Renal cortical epithelial cell (primary cell): ENCODE measurements at regions not wholly inside any gene's neighbourhood (a gene's known extent, or its start where the extent isn't known, plus 50 kb on each side); places are given as distances from the start of the nearest gene placed in this dataset.
"Not testable (repeated sequence)": the region's sequence is repeated elsewhere in the genome, so short reads cannot be mapped to it uniquely, and the experiment has no call there.

Experiments
- DNase-seq: peaks from one replicate; pipeline ENCODE4 v3.0.0-alpha.2; 2011; ENCODE audit warnings: low read depth

DNA sequence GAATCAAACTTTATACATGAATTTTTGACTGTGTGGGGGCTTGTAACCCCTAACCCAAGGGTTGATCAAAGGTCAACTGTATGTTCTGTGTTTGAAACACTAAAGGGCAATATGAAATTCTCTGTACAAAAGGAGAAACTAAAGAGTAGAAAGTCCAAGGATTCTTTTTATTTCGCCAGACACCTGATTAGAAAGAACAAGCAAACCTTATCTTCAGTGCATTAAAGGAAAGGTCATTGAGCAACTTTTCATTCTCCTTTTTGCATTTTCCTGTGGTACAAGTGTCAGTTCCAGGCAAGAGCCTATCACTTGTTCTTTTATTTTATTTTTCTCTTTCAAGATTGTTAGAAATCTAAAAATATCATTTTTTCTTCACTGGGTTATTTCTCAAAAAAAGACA, 430.1 kb upstream of the EPHA3 start:
- no peak for DNase-seq

DNA sequence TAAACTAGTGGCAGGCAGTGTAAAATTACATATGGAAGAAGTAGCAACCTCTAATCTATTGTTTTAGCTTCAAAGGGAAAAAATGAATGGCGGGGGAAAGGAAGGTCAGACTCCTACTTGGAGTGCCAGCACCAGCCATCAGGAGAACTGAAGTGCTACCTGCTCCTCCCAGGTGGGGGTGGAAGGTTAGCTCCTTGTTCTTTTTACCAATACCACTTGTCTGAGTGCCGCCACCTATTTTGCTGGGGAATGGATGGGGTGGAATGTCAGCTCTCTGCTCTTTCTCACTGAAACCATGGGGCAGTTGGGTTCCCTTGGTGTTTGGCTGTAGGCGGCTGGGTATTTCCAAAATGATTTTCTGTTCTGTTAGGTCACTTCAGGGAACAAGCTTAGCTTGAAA, 428.7 kb upstream of the EPHA3 start:
- no peak for DNase-seq

DNA sequence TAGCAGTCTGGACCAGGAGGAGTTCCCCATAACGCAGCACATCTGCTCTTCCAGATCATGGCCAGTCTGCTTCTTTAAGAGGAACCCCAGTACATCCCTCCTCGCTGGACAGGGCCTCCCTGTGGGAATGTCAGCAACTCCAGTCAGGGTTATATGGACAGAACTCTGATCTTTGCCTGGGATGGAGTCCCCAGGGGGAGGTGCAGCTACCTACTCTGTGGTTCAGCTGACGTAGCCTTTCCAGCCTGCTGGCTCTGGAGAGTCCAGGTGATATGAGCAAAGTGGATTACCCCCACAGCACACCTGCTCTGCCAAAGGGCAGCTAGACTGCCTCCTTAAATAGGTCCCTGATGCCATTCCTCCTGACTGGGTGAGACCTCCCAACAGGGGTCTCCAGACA, 417.1 kb upstream of the EPHA3 start:
- no peak for DNase-seq

DNA sequence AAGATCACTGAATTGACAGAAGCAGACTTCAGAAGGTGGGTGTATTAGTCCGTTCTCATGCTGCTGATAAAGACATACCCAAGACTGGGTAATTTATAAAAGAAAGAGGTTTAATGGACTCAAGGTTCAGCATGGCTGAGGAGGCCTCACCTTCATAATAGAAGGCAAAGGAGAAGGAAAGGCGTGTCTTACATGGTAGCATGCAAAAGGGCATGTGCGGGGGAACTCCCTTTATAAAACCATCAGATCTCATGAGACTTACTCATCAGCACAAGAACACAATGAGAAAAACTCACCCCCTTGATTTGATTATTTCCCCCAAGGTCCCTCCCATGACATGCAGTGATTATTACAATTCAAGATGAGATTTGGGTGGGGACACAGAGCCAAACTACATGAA, 416.3 kb upstream of the EPHA3 start:
- DNase-seq: no peak

DNA sequence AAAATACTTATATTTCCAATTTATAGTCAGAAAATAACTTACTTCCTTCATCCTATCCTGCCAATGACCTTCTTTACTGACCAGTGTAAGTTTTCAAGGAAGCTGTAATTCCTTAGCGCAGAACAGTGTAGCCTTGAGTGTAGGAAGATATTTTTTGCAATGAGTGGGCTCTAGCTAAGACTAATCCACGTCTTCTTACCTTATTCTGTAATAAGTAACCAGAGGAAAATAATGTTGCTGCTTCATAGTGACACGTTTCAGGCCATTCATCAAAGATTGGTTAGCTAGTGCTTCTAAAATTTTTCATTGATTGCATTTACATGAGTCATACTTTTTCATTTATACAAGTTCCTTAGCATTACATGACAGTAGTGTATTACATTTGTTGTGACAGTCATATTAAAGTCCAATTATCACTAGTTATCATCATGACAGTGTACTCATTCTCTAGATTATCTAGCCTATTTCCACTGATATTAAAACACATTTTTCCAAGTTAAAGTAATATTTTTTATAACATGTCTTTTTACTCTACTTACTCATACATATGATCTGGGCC, 403.8 kb upstream of the EPHA3 start:
- no peak for DNase-seq

DNA sequence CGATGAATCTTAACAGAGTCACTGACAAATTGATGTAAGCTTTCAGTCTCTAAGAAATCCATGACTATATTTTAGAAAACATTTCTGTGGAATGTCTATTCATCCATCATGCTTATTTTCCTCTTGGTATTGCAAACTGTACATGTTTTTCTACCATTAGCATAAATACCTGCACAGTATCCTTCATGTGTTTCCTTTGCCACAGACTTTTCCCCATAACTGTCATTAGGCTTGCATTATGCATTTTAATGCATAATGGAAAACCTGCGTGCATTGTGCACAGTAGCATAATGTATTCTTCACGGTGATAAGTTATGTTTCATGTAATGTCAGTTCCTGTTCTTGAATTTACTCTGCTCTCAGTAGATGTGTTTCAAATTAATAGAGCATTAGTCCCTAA, 403.1 kb upstream of the EPHA3 start:
- no peak for DNase-seq

DNA sequence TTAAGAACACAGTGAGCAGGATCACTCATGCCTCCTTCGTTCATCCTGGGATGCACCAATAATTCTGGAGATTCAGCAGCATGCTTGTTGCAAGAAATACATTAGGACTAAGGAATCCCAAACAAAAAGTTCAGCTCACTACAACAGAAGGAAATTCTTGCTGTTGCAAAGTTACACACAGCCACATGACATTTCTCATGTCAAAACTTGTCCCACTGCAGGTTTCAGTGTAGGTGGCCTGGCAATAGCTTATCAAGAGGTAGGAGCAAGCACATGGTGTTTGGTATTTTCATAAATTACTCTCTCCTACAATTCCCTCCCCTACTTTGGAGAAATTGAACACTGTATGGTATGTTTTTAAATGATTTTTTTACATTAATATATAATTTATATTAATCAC, 399.6 kb upstream of the EPHA3 start:
- DNase-seq: no peak

DNA sequence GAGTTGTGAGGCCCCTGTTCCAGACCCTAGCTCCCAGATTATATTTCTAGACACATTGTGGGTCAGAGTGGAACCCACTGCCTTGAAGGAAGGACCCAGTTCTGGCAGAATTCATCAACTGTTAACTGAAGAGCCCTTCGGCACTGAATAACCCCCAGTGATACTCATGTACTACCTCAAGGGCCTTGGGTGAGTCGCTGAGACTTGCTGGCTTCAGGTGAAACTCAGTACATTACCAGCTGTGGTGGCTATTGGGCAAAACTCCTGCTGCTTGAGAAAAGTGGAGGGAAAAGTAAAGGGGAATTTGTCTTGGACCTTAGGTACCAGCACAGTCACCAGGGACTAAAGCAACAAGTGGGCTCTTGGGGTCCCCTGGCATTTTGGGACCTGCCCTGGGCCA, 394.9 kb upstream of the EPHA3 start:
- DNase-seq: no peak

DNA sequence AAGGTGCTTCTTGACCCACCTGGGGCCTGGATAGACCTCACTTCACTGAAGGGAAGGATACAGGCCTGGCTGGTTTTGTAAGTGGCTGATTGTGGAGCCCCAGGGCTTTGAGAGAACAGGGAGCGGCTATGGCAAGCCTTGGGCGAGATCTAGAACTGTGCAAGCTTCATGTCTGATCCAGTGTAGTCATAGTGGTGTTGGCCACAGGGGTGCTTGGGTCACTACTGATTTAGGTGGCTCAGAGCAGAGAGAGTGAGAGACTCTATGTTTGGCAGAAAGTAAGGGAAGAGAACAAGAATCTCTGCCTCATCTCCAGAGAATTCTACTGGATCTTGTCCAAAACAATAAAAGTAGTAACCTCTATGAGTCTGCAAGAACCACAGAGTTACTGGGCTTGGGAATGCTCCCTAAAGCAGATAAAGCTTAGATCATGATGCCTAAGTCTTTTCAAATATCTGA, 394.2 kb upstream of the EPHA3 start:
- peak; percentile 5 for DNase-seq

DNA sequence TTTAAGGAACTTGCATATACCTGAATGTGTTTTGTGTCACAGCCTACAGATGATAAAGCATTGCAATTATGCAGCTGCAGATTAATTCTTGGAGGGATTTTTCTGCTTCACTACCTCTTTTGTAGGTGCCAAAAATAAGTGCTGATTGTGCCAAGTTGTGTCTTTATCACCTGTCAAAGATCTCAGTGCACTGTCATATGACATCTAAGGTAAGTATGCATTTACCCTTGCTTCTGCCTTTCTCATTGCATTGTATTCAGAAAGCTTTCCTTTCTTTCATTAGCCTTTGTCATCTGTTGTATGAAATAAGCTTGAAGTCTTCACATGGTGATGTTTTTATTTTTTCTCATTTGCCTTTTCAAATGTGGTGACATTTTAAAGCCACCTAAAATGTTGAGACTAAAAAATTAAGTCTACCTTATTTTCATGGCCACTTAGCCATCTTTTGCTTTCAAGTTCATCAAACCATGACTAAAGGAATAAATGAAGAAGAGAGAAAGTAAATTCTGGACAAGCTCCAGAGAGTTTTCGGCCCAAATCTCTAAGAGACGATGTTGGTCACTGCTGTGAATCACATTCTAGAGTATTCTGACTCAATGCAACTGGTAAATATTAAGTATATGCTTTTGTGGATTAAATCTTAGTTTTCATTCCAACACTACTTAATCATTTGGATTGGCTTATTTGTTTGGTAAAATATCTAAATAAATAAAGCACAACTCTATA, 381.8 kb upstream of the EPHA3 start:
- DNase-seq: no peak

DNA sequence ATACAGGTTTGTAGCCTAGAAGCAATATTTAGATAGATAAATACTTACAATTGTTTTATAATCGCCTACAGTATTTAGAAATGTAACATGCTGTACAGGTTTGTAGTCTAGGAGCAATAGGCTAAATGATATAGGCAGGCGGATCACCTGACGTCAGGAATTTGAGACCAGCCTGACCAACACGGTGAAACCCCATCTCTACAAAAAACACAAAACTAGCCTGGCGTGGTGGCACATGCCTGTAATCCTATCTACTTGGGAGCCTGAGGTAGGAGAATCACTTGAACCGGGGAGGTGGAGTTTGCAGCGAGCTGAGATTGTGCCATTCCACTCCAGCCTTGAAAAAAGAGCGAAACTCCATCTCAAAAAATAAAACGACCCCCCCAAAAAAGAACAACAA, 375.2 kb upstream of the EPHA3 start:
- no peak for DNase-seq

DNA sequence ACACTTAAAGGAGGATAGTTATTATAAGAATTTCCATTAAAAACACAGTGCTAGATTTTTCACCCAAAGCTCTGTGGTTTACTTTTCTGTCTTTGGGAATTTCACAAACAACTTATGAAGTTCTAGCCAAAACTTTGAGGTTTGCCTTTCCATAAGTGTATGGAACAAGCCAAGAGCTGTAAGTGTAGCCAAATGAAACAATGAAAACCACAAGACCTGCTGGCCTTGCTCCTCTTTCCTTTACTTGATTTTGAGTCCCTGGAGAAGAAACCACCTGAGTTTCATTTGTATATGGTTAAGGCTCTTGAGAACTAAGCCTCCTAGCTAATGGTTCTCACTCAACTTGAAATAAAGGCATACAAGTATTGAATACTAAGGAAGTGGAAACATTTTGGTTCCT, 365.3 kb upstream of the EPHA3 start:
- DNase-seq: no peak

DNA sequence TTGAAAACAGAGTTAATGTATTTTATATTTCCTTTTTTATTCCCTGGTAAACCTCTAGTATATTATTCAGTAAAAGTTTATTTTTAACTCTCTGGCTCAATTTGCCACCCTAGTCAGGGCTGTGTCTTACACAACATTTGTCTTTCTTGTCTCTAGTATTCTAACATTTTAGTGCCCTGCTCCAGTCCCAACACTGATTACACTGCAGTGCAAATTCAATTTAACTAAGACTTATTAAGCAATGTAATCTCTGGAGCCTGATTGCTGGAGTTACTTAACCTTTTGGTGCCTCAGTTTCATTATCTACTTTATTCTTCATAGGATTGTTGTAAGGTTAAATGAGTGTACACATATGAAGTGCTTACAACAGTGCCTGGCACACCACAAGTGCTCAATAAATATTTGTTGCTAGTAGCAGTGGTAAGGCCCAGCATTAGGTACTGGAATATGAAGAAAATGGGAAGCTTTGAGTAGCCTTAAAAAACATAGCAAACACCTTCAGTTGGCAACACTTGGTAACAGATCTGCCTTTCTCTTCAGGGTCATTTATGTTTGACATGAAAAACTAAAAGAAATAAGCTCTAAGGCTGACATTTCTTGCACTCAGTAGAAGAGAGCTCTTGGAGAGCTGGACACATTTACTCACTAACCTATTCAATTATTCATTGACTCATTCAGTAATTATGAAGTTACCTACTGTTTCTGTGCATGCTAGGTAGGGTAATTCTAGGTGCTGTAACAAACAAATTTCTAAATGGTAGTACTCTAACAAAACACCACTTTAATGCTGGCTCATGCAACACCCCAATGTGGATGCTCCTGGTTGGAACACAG, 364.5 kb upstream of the EPHA3 start:
- DNase-seq: no peak

DNA sequence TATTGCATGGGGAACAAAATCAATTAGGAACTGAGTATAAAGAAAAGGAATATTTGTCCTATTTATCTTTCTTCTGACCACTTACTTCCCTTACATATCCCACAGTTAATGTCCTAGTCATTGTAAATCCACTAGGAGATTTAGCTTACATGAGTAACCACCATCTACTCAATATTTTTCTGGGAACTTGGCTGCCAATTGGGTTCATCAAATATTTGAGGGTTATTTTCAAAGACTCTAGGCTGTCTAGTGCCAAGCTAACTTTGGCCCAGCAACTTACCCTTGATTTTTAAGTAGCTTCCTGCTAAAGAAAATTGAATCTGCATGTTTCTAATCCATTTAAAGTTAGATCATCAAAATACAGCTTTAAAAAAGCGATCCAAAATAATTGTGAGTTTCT, 362.5 kb upstream of the EPHA3 start:
- DNase-seq: no peak

DNA sequence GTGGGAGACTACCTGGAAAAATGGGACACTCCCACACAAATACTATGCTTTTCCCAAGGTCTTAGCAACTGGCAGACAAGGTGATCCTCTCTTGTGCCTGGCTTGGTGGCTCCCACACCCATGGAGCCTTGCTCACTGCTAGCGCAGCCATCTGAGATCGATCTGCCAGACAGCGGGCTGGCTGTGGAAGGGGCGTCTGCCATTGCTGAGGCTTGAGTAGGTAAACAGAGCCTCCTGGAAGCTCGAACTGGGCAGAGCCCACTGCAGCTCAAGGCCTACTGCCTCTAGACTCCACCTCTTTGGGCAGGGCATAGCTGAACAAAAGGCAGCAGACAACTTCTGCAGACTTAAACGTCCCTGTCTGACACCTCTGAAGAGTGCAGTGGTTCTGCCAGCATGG, 360.3 kb upstream of the EPHA3 start:
- not testable (repeated sequence) for DNase-seq

DNA sequence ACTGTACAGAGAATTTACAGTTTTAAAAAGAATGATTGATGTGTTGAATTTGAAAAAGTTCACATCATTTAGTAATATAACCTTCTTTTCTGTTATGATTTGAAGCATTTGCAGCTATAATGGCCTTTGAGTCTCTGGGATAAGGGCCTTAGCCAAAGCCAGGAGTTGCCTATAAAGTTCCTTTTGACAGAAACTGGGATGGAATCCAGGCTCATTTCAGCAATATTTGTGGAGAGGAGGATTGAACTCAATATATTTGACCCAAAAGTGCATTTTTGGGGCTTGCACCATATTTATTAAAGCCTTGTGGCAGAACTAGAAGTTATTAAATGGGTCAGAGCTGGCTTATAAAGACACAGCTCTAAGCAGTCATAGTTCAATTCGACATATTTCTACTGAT, 348.7 kb upstream of the EPHA3 start:
- no peak for DNase-seq

DNA sequence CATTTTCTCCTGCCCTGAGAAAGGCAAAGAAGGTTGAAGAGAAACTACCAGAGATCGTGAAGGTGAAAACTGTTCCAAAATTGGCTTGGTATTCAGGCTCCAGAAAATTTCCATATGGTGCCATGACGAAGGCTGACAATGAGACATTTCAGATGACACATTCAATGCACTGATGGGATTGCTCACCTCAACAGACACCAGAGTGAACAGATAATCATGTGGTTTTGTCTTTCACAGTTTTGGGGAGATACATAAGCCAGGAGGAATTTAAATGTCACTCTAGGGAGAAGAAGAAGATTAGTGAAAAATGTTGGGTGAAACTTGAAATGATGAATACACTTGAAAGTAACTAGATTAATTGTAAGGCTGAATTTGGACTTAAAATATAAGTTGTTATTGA, 339.7 kb upstream of the EPHA3 start:
- DNase-seq: no peak

DNA sequence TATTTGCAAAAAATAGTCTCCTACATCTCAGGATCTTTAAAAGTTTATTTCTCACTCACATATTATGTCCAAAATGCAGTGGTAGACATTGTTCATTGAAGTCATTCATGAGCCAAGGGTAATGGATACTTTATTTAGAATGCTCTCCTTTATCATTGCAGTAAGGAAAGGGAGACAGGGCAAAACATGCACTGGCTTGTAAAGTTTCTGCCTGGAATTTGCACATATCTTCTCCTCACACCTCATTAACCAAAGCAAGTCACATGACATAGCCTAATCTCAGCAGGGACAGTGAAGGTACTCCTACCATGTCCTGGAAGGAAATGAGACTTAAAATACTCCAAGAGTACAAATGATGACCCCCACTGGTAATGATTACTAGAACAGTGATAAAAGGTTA, 333.7 kb upstream of the EPHA3 start:
- DNase-seq: no peak

DNA sequence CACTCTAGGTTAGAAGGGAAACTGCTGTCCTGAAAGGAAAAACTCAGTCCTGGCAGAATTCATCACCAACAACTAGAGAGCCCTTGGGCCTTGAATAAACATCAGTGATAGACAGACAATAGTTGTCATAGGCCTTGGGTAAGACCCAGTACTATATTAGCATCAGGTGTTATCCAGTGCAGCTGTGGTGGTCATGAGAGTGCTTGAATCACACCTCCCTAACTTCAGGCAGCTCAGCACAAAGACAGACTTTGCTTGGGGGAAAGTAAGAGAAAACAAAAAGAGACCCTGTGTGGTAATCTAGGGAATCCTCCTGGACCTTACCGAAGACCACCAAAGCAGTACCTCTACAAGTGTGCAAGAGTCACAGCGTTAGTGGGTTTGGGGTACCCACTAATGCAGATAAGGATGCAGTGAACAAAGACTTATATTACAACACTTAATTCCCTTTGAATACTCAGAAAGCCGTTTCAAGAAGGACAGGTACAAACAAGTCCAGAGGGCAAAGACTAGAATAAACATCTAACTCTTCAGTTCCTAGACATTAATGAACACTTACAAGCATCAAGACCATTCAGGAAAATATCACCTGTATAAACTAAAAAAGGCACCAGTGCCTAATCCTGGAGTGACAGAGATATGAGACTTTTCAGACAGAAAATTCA, 332.3 kb upstream of the EPHA3 start:
- DNase-seq: no peak

DNA sequence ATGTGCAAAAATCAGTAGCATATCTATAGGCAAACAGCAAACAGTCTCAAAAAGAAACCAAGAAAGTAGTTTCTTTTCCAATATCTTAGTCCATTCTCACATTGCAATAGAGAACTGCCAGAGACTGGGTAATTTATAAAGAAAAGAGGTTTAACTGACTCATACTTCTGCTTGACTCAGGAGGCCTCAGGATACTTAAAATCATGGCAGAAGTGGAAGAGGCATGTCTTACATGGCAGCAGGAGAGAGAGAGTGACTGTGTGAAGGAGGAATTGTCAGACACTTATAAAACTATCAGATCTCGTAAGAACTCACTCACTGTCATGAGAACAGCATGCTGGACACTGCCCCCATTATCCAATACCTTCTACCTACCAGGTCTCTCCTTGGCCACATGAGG, 327.9 kb upstream of the EPHA3 start:
- DNase-seq: no peak

DNA sequence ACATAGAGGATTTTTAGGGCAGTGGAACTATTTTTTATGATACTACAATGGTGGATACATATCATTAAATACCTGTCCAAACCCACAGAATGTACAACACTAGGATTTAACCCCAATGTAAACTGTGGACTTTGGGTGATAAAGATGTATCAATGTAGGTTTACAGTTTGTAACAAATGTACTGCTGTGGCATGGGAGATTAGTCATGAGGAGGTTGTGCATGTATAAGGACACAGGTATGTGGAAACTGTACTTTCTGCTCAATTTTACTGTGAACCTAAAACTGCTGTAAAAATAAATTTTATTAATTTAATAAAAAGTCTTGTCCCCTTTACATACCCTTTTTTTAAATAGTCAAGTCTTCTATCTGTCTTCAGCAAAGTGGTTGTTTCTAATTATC, 322.5 kb upstream of the EPHA3 start:
- DNase-seq: no peak

DNA sequence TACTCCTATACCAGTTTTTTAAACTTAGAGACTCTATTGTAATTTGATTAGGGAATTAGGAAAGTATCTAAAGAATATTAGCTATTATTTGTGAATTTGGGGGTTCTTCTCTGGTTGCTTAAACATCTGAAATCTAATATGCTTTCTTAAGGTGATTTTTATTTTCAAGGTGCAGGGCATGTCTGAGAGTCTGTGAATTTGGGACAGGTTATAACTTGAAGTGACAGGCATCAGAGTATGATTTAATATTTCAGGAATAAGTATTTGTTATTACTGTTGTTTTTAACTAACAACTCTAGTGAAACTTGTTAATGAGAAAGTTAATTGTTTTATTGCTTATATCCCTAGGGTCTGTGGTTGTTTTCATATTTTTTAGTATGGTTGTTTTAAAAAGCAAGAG, 321.6 kb upstream of the EPHA3 start:
- no peak for DNase-seq

DNA sequence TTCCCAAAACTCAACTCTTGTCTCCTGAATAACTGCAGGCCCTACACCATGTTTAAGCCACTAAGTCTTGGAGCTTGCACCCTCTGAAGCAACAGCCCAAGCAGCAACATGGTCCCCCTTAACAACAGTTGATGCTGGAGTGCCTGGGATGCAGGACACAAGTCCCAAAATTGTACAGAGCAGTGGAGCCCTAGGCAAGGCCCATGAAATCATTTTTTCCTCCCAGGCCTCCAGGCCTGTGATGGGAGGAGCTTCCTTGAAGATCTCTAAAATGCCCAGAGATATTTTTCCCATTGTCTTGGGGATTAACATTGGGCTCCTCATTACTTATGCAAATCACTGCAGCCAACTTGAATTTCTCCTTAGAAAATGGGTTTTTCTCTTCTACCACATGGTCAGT, 311.9 kb upstream of the EPHA3 start:
- DNase-seq: no peak
